Right ventricle myocardium superior (tissue), 1 donor: ENCODE measurements at regions not wholly inside any gene's neighbourhood (a gene's known extent, or its start where the extent isn't known, plus 50 kb on each side); places are given as distances from the start of the nearest gene placed in this dataset.

Source experiments
- ATAC-seq: fragments of 200-7000 bp; cut with Tn5 transposase; one replicate; pipeline ENCODE4 v1.9.1; 2020; ENCODE audit warnings: mild to moderate bottlenecking; ENCODE audit not compliant: poor library complexity
- DNase-seq: peaks from one replicate; pipeline ENCODE4 v3.0.0-alpha.2; 2020
- intact Hi-C: fragments of 100-400 bp; cut with DNase I; formaldehyde crosslinking; loops from one replicate; pipeline ENCODE4 v1.11.2; 2022
- donor health status: DM: no; HTN: yes; CAD: no; lungs with severe emphysema.

GRCh38 chr12:45547132-45547531 lies 182.4 kb upstream of the ARID2 start:
- intact Hi-C loops: loop anchor here (10.0 kb wide), 1 partner anchor 188 kb away; no protein-coding TSS in a partner anchor
- no peak for DNase-seq
- ATAC-seq: no peak

GRCh38 chr12:45547822-45548221 lies 181.7 kb upstream of the ARID2 start:
- DNase-seq (no peak), ATAC-seq (no peak)
- intact Hi-C loops: loop anchor here (10.0 kb wide), 1 partner anchor 187 kb away; no protein-coding TSS in a partner anchor

GRCh38 chr12:45548426-45548825 lies 181.1 kb upstream of the ARID2 start:
- intact Hi-C loops: loop anchor here (10.0 kb wide), 1 partner anchor 186 kb away; no protein-coding TSS in a partner anchor
- DNase-seq (no peak), ATAC-seq (no peak)

GRCh38 chr12:45549337-45549902 lies 180.1 kb upstream of the ARID2 start:
- intact Hi-C loops: loop anchor here (10.0 kb wide), 1 partner anchor 185 kb away; no protein-coding TSS in a partner anchor
- no peak for DNase-seq
- no peak for ATAC-seq

GRCh38 chr12:45553204-45553603 lies 176.3 kb upstream of the ARID2 start:
- ATAC-seq (no peak), DNase-seq (no peak)
- intact Hi-C loops: no loop called here

- intact Hi-C loops: no loop called here
- DNase-seq (no peak), ATAC-seq (no peak)
Measured at GRCh38 chr12:45557016-45557415, 172.5 kb upstream of the ARID2 start.

GRCh38 chr12:45558353-45558752 lies 171.2 kb upstream of the ARID2 start:
- intact Hi-C loops: no loop called here
- ATAC-seq (no peak), DNase-seq (no peak)

GRCh38 chr12:45559537-45559936 lies 170.0 kb upstream of the ARID2 start:
- intact Hi-C loops: no loop called here
- no peak for ATAC-seq
- DNase-seq: no peak

GRCh38 chr12:45560689-45561088 lies 168.8 kb upstream of the ARID2 start:
- ATAC-seq (no peak), DNase-seq (no peak)
- intact Hi-C loops: no loop called here

- DNase-seq (no peak), ATAC-seq (no peak)
- intact Hi-C loops: no loop called here
Measured at GRCh38 chr12:45561488-45561887, 168.0 kb upstream of the ARID2 start.

GRCh38 chr12:45565590-45565989 lies 163.9 kb upstream of the ARID2 start:
- no peak for ATAC-seq
- intact Hi-C loops: no loop called here

GRCh38 chr12:45566257-45566656 lies 163.2 kb upstream of the ARID2 start:
- no peak for DNase-seq
- intact Hi-C loops: no loop called here
- no peak for ATAC-seq

More at GRCh38 chr12:45565590-45565989, 163.9 kb upstream of the ARID2 start:
- DNase-seq: no peak

GRCh38 chr12:45568808-45569207 lies 160.7 kb upstream of the ARID2 start:
- intact Hi-C loops: no loop called here
- ATAC-seq (no peak), DNase-seq (no peak)

GRCh38 chr12:45570501-45570900 lies 159.0 kb upstream of the ARID2 start:
- DNase-seq (no peak), ATAC-seq (no peak)
- intact Hi-C loops: no loop called here

GRCh38 chr12:45572114-45572513 lies 157.4 kb upstream of the ARID2 start:
- no peak for ATAC-seq
- DNase-seq: no peak
- intact Hi-C loops: no loop called here

GRCh38 chr12:45575417-45575816 lies 154.1 kb upstream of the ARID2 start:
- intact Hi-C loops: no loop called here
- DNase-seq: no peak
- ATAC-seq: no peak

GRCh38 chr12:45575823-45576475 lies 153.6 kb upstream of the ARID2 start:
- intact Hi-C loops: no loop called here
- no peak for DNase-seq
- no peak for ATAC-seq

GRCh38 chr12:45577844-45578399 lies 151.6 kb upstream of the ARID2 start:
- DNase-seq (no peak), ATAC-seq (no peak)
- intact Hi-C loops: no loop called here

GRCh38 chr12:45580356-45580969 lies 149.0 kb upstream of the ARID2 start:
- no peak for ATAC-seq
- intact Hi-C loops: no loop called here
- no peak for DNase-seq

GRCh38 chr12:45581112-45581511 lies 148.4 kb upstream of the ARID2 start:
- intact Hi-C loops: no loop called here
- ATAC-seq: no peak
- no peak for DNase-seq
